HCT116 (cell line): ENCODE measurements at regions not wholly inside any gene's neighbourhood (a gene's known extent, or its start where the extent isn't known, plus 50 kb on each side); places are given as distances from the start of the nearest gene placed in this dataset.
"Not testable (repeated sequence)": the region's sequence is repeated elsewhere in the genome, so short reads cannot be mapped to it uniquely, and the experiment has no call there.

Experiments used
- ATAC-seq: fragments of 200-7000 bp; cut with Tn5 transposase; 2 replicates; pipeline ENCODE4 v1.9.1; 2020; ENCODE audit warnings: mild to moderate bottlenecking, moderate library complexity
- BruUV-seq: library from RNA; stranded (reverse); fragments of 400-500 nt; replicated peaks from 2 replicates; lab custom pipeline; 2021; lab: Mats Ljungman, UMichigan
- CTCF ChIA-PET: fragments of 300-600 bp; sonication (Branson Sonifier 250); formaldehyde crosslinking; loops from one replicate; lab custom pipeline; 2021; ENCODE audit warnings: antibody characterized with exemption; lab: Charles Lee
- POLR2A ChIA-PET: fragments of 300-600, 350-600 bp; sonication (Branson Sonifier 250); formaldehyde crosslinking; loops from one replicate; lab custom pipeline; 2021; ENCODE audit warnings: antibody characterized with exemption; lab: Charles Lee
- RAD21 ChIA-PET, 2 experiments: fragments of 300-600 bp; sonication (Branson Sonifier 250); formaldehyde crosslinking; loops; one replicate each; lab custom pipeline; 2023; ENCODE audit warnings: low total read pairs in 2 of 2; ENCODE audit not compliant: uncharacterized antibody in 2 of 2, unreplicated experiment in 2 of 2, low non-redundant PET in 1 of 2; lab: Charles Lee
- DNase-seq: peaks from one replicate; pipeline ENCODE4 v3.0.0-alpha.2; 2010; ENCODE audit warnings: low read depth, low spot score
- H2AFZ ChIP-seq: fragments of 200-600 bp; shearing (Covaris generic), sonication (generic); 2 replicates; pipeline ENCODE4 v1.6.1; 2017; ENCODE audit warnings: low read depth, mixed run types, mixed read lengths, antibody characterized with exemption, low read length; ENCODE audit not compliant: poor library complexity, severe bottlenecking
- H3K27ac ChIP-seq: 2 replicates; pipeline ENCODE4 v1.5.1; 2012; ENCODE audit warnings: low read depth, low read length
- H3K27me3 ChIP-seq: fragments of 200-600 bp; sonication (generic); 2 replicates; pipeline ENCODE4 v1.6.1; 2016; ENCODE audit warnings: mixed run types, low read length, mixed read lengths; ENCODE audit not compliant: insufficient read depth
- H3K36me3 ChIP-seq, 2 experiments: fragments of 200-500 bp in 1 of 2; fragments of 200-600 bp in 1 of 2; sonication (Bioruptor generic) in 1 of 2; sonication (generic) in 1 of 2; 2 replicates each; pipeline versions ENCODE4 v1.5.1 to v1.6.1; 2014 to 2016; ENCODE audit warnings: low read length in 2 of 2, inconsistent platforms in 1 of 2, mixed read lengths in 1 of 2, mixed run types in 1 of 2; ENCODE audit not compliant: insufficient read depth in 2 of 2, control insufficient read depth in 1 of 2
- H3K4me1 ChIP-seq, 2 experiments: fragments of 200-600 bp in 1 of 2; sonication (generic) in 1 of 2; 2 replicates each; pipeline versions ENCODE4 v1.5.1 to v1.6.1; 2012 to 2017; ENCODE audit warnings: low read length in 2 of 2, inconsistent platforms in 1 of 2, mild to moderate bottlenecking in 1 of 2, mixed read lengths in 1 of 2, mixed run types in 1 of 2, moderate library complexity in 1 of 2; ENCODE audit not compliant: insufficient read depth in 2 of 2, control insufficient read depth in 1 of 2
- H3K4me2 ChIP-seq: fragments of 200-600 bp; sonication (generic); 2 replicates; pipeline ENCODE4 v1.6.1; 2017; ENCODE audit warnings: mixed run types, low read length, mixed read lengths
- H3K4me3 ChIP-seq, 2 experiments: fragments of 200-600 bp in 1 of 2; sonication (generic) in 1 of 2; replicated peaks in 1 of 2; 2 replicates each; pipeline ENCODE4 v1.5.1; 2011 to 2016; ENCODE audit warnings: low read length in 2 of 2, control low read depth in 1 of 2, low read depth in 1 of 2, mild to moderate bottlenecking in 1 of 2, mixed read lengths in 1 of 2, mixed run types in 1 of 2
- H3K79me2 ChIP-seq: fragments of 200-600 bp; sonication (generic); 2 replicates; pipeline ENCODE4 v1.6.1; 2017; ENCODE audit warnings: mild to moderate bottlenecking, mixed run types, low read length, moderate library complexity, mixed read lengths; ENCODE audit not compliant: insufficient read depth
- H3K9ac ChIP-seq: fragments of 200-600 bp; sonication (generic); 2 replicates; pipeline ENCODE4 v1.6.1; 2016; ENCODE audit warnings: low read length, mixed read lengths
- H3K9me2 ChIP-seq: fragments of 200-600 bp; sonication (generic), shearing (Covaris generic); 2 replicates; pipeline ENCODE4 v1.6.1; 2017; ENCODE audit warnings: mixed run types, mild to moderate bottlenecking, moderate library complexity; ENCODE audit not compliant: insufficient read depth
- H3K9me3 ChIP-seq, 2 experiments: fragments of 200-500 bp in 1 of 2; fragments of 200-600 bp in 1 of 2; sonication (Bioruptor generic) in 1 of 2; sonication (generic) in 1 of 2; 2 replicates each; pipeline ENCODE4 v1.6.1; 2014 to 2017; ENCODE audit warnings: low read length in 2 of 2, mixed read lengths in 2 of 2, inconsistent platforms in 1 of 2, low read depth in 1 of 2, mild to moderate bottlenecking in 1 of 2, mixed run types in 1 of 2, moderate library complexity in 1 of 2; ENCODE audit not compliant: control insufficient read depth in 1 of 2, insufficient read depth in 1 of 2
- H4K20me1 ChIP-seq: fragments of 200-600 bp; sonication (generic), shearing (Covaris generic); 2 replicates; pipeline ENCODE4 v1.6.1; 2017; ENCODE audit warnings: mixed run types, mild to moderate bottlenecking, moderate library complexity; ENCODE audit not compliant: insufficient read depth
- intact Hi-C: fragments of 100-400 bp; cut with micrococcal nuclease; formaldehyde crosslinking; loops from 2 replicates; pipeline ENCODE4 v1.10.0; 2022

- H3K9ac ChIP-seq, H3K9me3 ChIP-seq, RAD21 ChIA-PET, H3K9me2 ChIP-seq, ATAC-seq, H3K4me2 ChIP-seq, H3K4me3 ChIP-seq, H3K27ac ChIP-seq, H3K79me2 ChIP-seq, H3K36me3 ChIP-seq, H3K4me1 ChIP-seq, CTCF ChIA-PET, BruUV-seq, POLR2A ChIA-PET, H2AFZ ChIP-seq, intact Hi-C loops, H3K27me3 ChIP-seq, H4K20me1 ChIP-seq, DNase-seq: not testable (repeated sequence)
Observed at GRCh38 chr7:6977368-6977767, 151.3 kb upstream of the CCZ1B start.

GRCh38 chr7:6978326-6978725 lies 152.3 kb upstream of the CCZ1B start:
- intact Hi-C loops, H3K4me2 ChIP-seq, BruUV-seq, CTCF ChIA-PET, H3K36me3 ChIP-seq, RAD21 ChIA-PET, H3K79me2 ChIP-seq, H2AFZ ChIP-seq, DNase-seq, H3K27me3 ChIP-seq, H3K4me3 ChIP-seq, H3K9ac ChIP-seq, ATAC-seq, H3K27ac ChIP-seq, POLR2A ChIA-PET, H4K20me1 ChIP-seq, H3K4me1 ChIP-seq, H3K9me2 ChIP-seq, H3K9me3 ChIP-seq: not testable (repeated sequence)

- H2AFZ ChIP-seq, H3K27ac ChIP-seq, H3K9me2 ChIP-seq, DNase-seq, H3K9me3 ChIP-seq, RAD21 ChIA-PET, BruUV-seq, H3K79me2 ChIP-seq, H4K20me1 ChIP-seq, H3K4me2 ChIP-seq, intact Hi-C loops, H3K4me3 ChIP-seq, H3K4me1 ChIP-seq, H3K9ac ChIP-seq, CTCF ChIA-PET, ATAC-seq, POLR2A ChIA-PET, H3K27me3 ChIP-seq, H3K36me3 ChIP-seq: not testable (repeated sequence)
Observed at GRCh38 chr7:6979456-6979855, 153.4 kb upstream of the CCZ1B start.

- H3K9me3 ChIP-seq, H3K4me3 ChIP-seq, DNase-seq, POLR2A ChIA-PET, CTCF ChIA-PET, H2AFZ ChIP-seq, H3K27me3 ChIP-seq, H3K36me3 ChIP-seq, BruUV-seq, intact Hi-C loops, ATAC-seq, RAD21 ChIA-PET, H3K9ac ChIP-seq, H3K4me2 ChIP-seq, H3K27ac ChIP-seq, H3K9me2 ChIP-seq, H3K79me2 ChIP-seq, H4K20me1 ChIP-seq, H3K4me1 ChIP-seq: not testable (repeated sequence)
Observed at GRCh38 chr7:6982375-6982774, 156.3 kb upstream of the CCZ1B start.

GRCh38 chr7:6986892-6987291 lies 160.8 kb upstream of the CCZ1B start:
- DNase-seq, H3K79me2 ChIP-seq, H3K9me3 ChIP-seq, H2AFZ ChIP-seq, H3K4me3 ChIP-seq, H3K36me3 ChIP-seq, POLR2A ChIA-PET, BruUV-seq, CTCF ChIA-PET, H4K20me1 ChIP-seq, intact Hi-C loops, H3K9me2 ChIP-seq, H3K4me2 ChIP-seq, H3K27ac ChIP-seq, H3K27me3 ChIP-seq, RAD21 ChIA-PET, ATAC-seq, H3K9ac ChIP-seq: not testable (repeated sequence)
- peaks cover 3 to 15% of the 10 kb centered on the region in 2 experiments; a peak in 3 of 4 replicates for H3K4me1 ChIP-seq
